ENCODE measurements at regions not wholly inside any gene's neighbourhood (a gene's known extent, or its start where the extent isn't known, plus 50 kb on each side); places are given as distances from the start of the nearest gene placed in this dataset.

- ChIA-PET POLR2A (no interaction called here), CTCF (interaction anchor here (0.7 kb wide), 1 partner anchor 1179 kb away, joined by 4 read pairs; no protein-coding TSS in a partner anchor)
- H3K4me3 ChIP-seq (ENCODE audit: low read depth, low read length): no peak overlapping the region
- H3K9me3 ChIP-seq (ENCODE audit: control insufficient read depth, insufficient read depth, low read depth, low read length): no peaks in the 10 kb centered on the region
- no peak overlapping the region for H3K27ac ChIP-seq (ENCODE audit: extremely low read depth, low read depth, low read length)
- H3K36me3 ChIP-seq (ENCODE audit: control insufficient read depth in 2 of 2, insufficient read depth in 1 of 2, low read length in 2 of 2): no peaks in the 10 kb centered on the region
- TF ChIP-seq ZNF623 (tag by site-specific recombination; IDR thresholded peaks at IDR 0.05) (no peak), ZNF610 (tag by site-specific recombination; IDR thresholded peaks at IDR 0.05; ENCODE audit: borderline replicate concordance) (peak; percentile 95), ZNF585B (tag by site-specific recombination; IDR thresholded peaks at IDR 0.05) (no peak)
- H3K4me1 ChIP-seq (ENCODE audit: control insufficient read depth, insufficient read depth, low read length): no peaks in the 10 kb centered on the region
Observed at GRCh38 chr13:50634339-50634738, 209.2 kb downstream of the DLEU7 start.

GRCh38 chr13:50635504-50635903 is 208.0 kb downstream of the DLEU7 start:
- TF ChIP-seq ZBTB1 (tag by site-specific recombination; IDR thresholded peaks at IDR 0.05) (no peak), BCL11A (tag by site-specific recombination; IDR thresholded peaks at IDR 0.05; ENCODE audit: low read depth) (no peak), ZIC2 (tag by site-specific recombination; IDR thresholded peaks at IDR 0.05) (no peak), ZXDB (tag by site-specific recombination; IDR thresholded peaks at IDR 0.05) (no peak), ZSCAN18 (tag by site-specific recombination; IDR thresholded peaks at IDR 0.05) (no peak), ZNF645 (tag by site-specific recombination; IDR thresholded peaks at IDR 0.05) (no peak), ZNF292 (tag by site-specific recombination; IDR thresholded peaks at IDR 0.05; ENCODE audit: borderline replicate concordance, low read depth) (no peak), ZNF175 (tag by site-specific recombination; IDR thresholded peaks at IDR 0.05) (no peak), PRDM6 (tag by site-specific recombination; IDR thresholded peaks at IDR 0.05) (no peak), ZNF449 (tag by site-specific recombination; IDR thresholded peaks at IDR 0.05) (no peak), ZNF391 (tag by site-specific recombination; IDR thresholded peaks at IDR 0.05; ENCODE audit: borderline replicate concordance, low read depth) (no peak), ZNF350 (tag by site-specific recombination; IDR thresholded peaks at IDR 0.05) (no peak)
- CTCF ChIA-PET: no interaction called here
- H3K4me1 ChIP-seq (ENCODE audit: control insufficient read depth, insufficient read depth, low read length): no peaks in the 10 kb centered on the region
- no peaks in the 10 kb centered on the region for H3K9me3 ChIP-seq (ENCODE audit: control insufficient read depth, insufficient read depth, low read depth, low read length)
- POLR2A ChIA-PET: no interaction called here
- no peak overlapping the region for H3K27ac ChIP-seq (ENCODE audit: extremely low read depth, low read depth, low read length)
- no peaks in the 10 kb centered on the region for H3K36me3 ChIP-seq (ENCODE audit: control insufficient read depth in 2 of 2, insufficient read depth in 1 of 2, low read length in 2 of 2)
- H3K4me3 ChIP-seq (ENCODE audit: low read depth, low read length): no peak overlapping the region

GRCh38 chr13:50636007-50636704 is 207.3 kb downstream of the DLEU7 start:
- H3K9me3 ChIP-seq (ENCODE audit: control insufficient read depth, insufficient read depth, low read depth, low read length): no peaks in the 10 kb centered on the region
- no peaks in the 10 kb centered on the region for H3K4me1 ChIP-seq (ENCODE audit: control insufficient read depth, insufficient read depth, low read length)
- H3K4me3 ChIP-seq (ENCODE audit: low read depth, low read length): no peak overlapping the region
- H3K36me3 ChIP-seq (ENCODE audit: control insufficient read depth in 2 of 2, insufficient read depth in 1 of 2, low read length in 2 of 2): no peaks in the 10 kb centered on the region
- ChIA-PET CTCF (interaction anchor here (0.7 kb wide), 1 partner anchor 11 kb away, joined by 3 read pairs; no protein-coding TSS in a partner anchor), POLR2A (no interaction called here)
- H3K27ac ChIP-seq (ENCODE audit: extremely low read depth, low read depth, low read length): no peak overlapping the region
- TF ChIP-seq ZNF391 (tag by site-specific recombination; IDR thresholded peaks at IDR 0.05; ENCODE audit: borderline replicate concordance, low read depth) (no peak), ZFP41 (tag by site-specific recombination; IDR thresholded peaks at IDR 0.05; ENCODE audit: borderline replicate concordance) (no peak), ZNF473 (tag by site-specific recombination; IDR thresholded peaks at IDR 0.05) (no peak), ZBTB1 (tag by site-specific recombination; IDR thresholded peaks at IDR 0.05) (no peak), ZNF626 (tag by site-specific recombination; IDR thresholded peaks at IDR 0.05) (no peak), KLF9 (tag by site-specific recombination; IDR thresholded peaks at IDR 0.05; ENCODE audit: low read depth) (no peak), ZNF704 (tag by site-specific recombination; IDR thresholded peaks at IDR 0.05) (no peak), ZNF404 (tag by site-specific recombination; IDR thresholded peaks at IDR 0.05) (no peak), ZNF776 (tag by site-specific recombination; IDR thresholded peaks at IDR 0.05; ENCODE audit: borderline replicate concordance) (no peak), ZNF514 (tag by site-specific recombination; IDR thresholded peaks at IDR 0.05) (no peak), ZNF544 (tag by site-specific recombination; IDR thresholded peaks at IDR 0.05) (no peak)

All from HEK293 (cell line).